Tibial nerve (tissue), 4 donors: ENCODE measurements at regions not wholly inside any gene's neighbourhood (a gene's known extent, or its start where the extent isn't known, plus 50 kb on each side); places are given as distances from the start of the nearest gene placed in this dataset.

Experiments used
- DNase-seq, 2 donors: peaks; one replicate each; pipeline ENCODE4 v3.0.0-alpha.2; 2019; ENCODE audit warnings: low spot score in 2 of 2
- H3K27ac ChIP-seq, 4 donors: fragments of 200-600 bp; sonication (generic) in 3 of 4; one replicate each; pipeline ENCODE4 v1.5.1; 2017 to 2019; ENCODE audit warnings: mild to moderate bottlenecking in 1 of 4
- H3K27me3 ChIP-seq, 2 donors: fragments of 200-600 bp; sonication (generic) in 1 of 2; one replicate each; pipeline versions ENCODE4 v1.5.1 to v1.6.0; 2017 to 2019
- H3K36me3 ChIP-seq, 3 donors: fragments of 200-600 bp; sonication (generic); one replicate each; pipeline ENCODE4 v1.5.1; 2018 to 2019
- H3K4me1 ChIP-seq, 4 donors: fragments of 200-600 bp; sonication (generic) in 3 of 4; one replicate each; pipeline ENCODE4 v1.5.1; 2017 to 2019
- H3K4me3 ChIP-seq, 4 donors: fragments of 200-600 bp; sonication (generic) in 3 of 4; one replicate each; pipeline ENCODE4 v1.5.1; 2017 to 2019; ENCODE audit warnings: mild to moderate bottlenecking in 1 of 4, moderate library complexity in 1 of 4
- H3K9me3 ChIP-seq, 4 donors: fragments of 200-600 bp; sonication (generic) in 3 of 4; one replicate each; pipeline ENCODE4 v1.5.1; 2017 to 2019
- EP300 ChIP-seq, 2 donors: sonication (generic); formaldehyde crosslinking; IDR thresholded peaks; one replicate each; pipeline ENCODE4 v1.6.1; 2017; ENCODE audit warnings: antibody characterized with exemption in 2 of 2, mild to moderate bottlenecking in 1 of 2
- POLR2A ChIP-seq, 2 donors: fragments of 450-650 bp; IDR thresholded peaks; one replicate each; pipeline ENCODE4 v1.6.1; 2017; ENCODE audit warnings: antibody characterized with exemption in 2 of 2, mild to moderate bottlenecking in 2 of 2, moderate library complexity in 2 of 2
- WGBS, 2 donors: methylation state at CpG; one replicate each; pipeline ENCODE4 v1.1.5; 2018; 5-methylcytosine and 5-hydroxymethylcytosine counted together
- TF ChIP-seq, protein P1 (sequence below), 5 experiments: fragments of 200-600 bp in 3 of 5; fragments of 450-650 bp in 2 of 5; sonication (generic) in 3 of 5; IDR thresholded peaks; one replicate each; pipeline ENCODE4 v1.5.1; 2016 to 2019; ENCODE audit warnings: antibody characterized with exemption in 5 of 5, mild to moderate bottlenecking in 3 of 5, moderate library complexity in 2 of 5

DNA sequence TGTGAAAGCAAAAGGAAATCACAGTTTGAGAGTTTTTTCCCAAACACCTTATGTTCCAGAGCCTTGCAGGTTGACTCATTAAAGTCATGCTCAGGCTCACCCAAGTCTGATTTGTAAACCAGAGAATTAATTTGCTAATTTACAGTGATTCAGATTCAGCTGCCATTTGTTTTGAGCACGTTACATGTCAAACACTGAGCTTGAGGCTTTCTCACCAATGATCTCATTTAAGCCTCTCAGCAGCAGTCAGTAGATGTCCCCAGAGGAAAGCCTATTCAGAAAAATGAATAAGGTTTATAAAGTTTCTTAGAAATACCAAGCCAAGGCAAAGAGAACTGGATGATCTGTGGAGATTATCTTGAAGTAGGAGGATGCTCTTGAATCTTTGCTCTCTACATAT, 420.4 kb downstream of the HTR7 start:
- H3K27me3 ChIP-seq = no peaks in the 10 kb centered on the region
- no peaks in the 10 kb centered on the region for H3K36me3 ChIP-seq
- DNase-seq = no peak
- no peak overlapping the region for H3K27ac ChIP-seq
- H3K4me3 ChIP-seq = no peak overlapping the region
- TF ChIP-seq POLR2A (IDR thresholded peaks at IDR 0.05) = no peak
- TF ChIP-seq, protein P1, sequence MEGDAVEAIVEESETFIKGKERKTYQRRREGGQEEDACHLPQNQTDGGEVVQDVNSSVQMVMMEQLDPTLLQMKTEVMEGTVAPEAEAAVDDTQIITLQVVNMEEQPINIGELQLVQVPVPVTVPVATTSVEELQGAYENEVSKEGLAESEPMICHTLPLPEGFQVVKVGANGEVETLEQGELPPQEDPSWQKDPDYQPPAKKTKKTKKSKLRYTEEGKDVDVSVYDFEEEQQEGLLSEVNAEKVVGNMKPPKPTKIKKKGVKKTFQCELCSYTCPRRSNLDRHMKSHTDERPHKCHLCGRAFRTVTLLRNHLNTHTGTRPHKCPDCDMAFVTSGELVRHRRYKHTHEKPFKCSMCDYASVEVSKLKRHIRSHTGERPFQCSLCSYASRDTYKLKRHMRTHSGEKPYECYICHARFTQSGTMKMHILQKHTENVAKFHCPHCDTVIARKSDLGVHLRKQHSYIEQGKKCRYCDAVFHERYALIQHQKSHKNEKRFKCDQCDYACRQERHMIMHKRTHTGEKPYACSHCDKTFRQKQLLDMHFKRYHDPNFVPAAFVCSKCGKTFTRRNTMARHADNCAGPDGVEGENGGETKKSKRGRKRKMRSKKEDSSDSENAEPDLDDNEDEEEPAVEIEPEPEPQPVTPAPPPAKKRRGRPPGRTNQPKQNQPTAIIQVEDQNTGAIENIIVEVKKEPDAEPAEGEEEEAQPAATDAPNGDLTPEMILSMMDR (IDR thresholded peaks at IDR 0.05) = no peak
- no peak for TF ChIP-seq EP300 (IDR thresholded peaks at IDR 0.05)
- H3K4me1 ChIP-seq = no peaks in the 10 kb centered on the region
- 48 to 54% methylated on average over 1 of the region's 1 CpG for WGBS, 2 donors
- peaks cover 0 to 22% (median 7%) of the 10 kb centered on the region in 4 donors for H3K9me3 ChIP-seq

DNA sequence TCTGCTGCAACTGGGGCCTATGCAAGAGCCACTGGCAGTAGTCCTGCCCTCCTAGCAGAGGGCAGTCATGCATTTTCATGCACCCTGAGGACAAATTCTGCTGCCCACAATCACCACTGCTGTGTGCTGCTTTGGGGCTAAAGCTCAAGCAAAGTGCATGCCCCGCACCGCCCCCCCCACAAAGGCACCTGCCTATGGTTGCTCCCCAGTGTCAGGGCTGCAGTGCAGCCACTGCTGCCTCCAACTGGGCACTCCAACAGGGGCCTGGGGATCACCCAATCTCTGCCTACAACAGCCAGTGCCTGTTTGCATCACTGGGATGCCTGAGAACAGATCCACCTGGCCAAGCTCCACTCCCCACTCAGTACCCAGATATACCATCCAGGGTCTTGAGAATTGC, 417.0 kb downstream of the HTR7 start:
- WGBS, 2 donors = 96 to 100% methylated on average over 2 of the region's 2 CpGs

GRCh38 chr10:90443342-90443741, 414.5 kb downstream of the HTR7 start:
- no peak overlapping the region for H3K27ac ChIP-seq
- H3K4me3 ChIP-seq = no peak overlapping the region
- H3K9me3 ChIP-seq = peaks cover 0 to 45% (median 9%) of the 10 kb centered on the region in 4 donors
- H3K27me3 ChIP-seq = no peaks in the 10 kb centered on the region
- TF ChIP-seq POLR2A (IDR thresholded peaks at IDR 0.05) = no peak
- DNase-seq = no peak
- H3K36me3 ChIP-seq = no peaks in the 10 kb centered on the region
- WGBS, 2 donors = 81 to 83% methylated on average over 3 of the region's 3 CpGs
- no peaks in the 10 kb centered on the region for H3K4me1 ChIP-seq

More for the DNA sequence above, 417.0 kb downstream of the HTR7 start:
- no peaks in the 10 kb centered on the region for H3K4me1 ChIP-seq
- H3K4me3 ChIP-seq = no peak overlapping the region
- H3K36me3 ChIP-seq = no peaks in the 10 kb centered on the region
- H3K27ac ChIP-seq = no peak overlapping the region
- no peak for DNase-seq
- peaks cover 0 to 45% (median 9%) of the 10 kb centered on the region in 4 donors for H3K9me3 ChIP-seq
- no peaks in the 10 kb centered on the region for H3K27me3 ChIP-seq
- TF ChIP-seq EP300 (IDR thresholded peaks at IDR 0.05) = no peak
- TF ChIP-seq, protein P1 (IDR thresholded peaks at IDR 0.05) = no peak

DNA sequence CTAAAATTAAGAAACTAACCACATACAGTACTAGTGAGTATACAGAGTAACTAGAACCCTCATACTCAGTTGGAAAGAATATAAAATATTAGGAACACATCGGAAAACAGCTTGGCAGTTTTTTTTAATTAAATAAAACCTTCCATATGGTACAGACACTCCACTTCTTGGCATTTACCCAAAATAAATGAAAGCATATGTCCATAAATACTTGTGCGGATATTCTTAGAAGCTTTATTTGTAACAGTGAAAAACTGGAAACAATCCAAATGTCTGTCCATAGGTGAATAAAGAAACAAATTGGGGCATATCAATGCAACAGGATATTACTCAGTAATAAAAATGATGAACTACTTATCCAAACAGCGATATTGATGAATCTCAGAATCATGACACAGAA, 410.0 kb downstream of the HTR7 start:
- WGBS, 2 donors = 58 to 61% methylated on average over 3 of the region's 3 CpGs
- H3K36me3 ChIP-seq = no peaks in the 10 kb centered on the region
- TF ChIP-seq POLR2A (IDR thresholded peaks at IDR 0.05) (no peak), EP300 (IDR thresholded peaks at IDR 0.05) (no peak)
- TF ChIP-seq, protein P1 (IDR thresholded peaks at IDR 0.05) = no peak
- H3K27me3 ChIP-seq = no peaks in the 10 kb centered on the region
- no peak overlapping the region for H3K27ac ChIP-seq
- no peak for DNase-seq
- no peaks in the 10 kb centered on the region for H3K4me1 ChIP-seq
- peaks cover 0 to 19% (median under 1%) of the 10 kb centered on the region in 4 donors for H3K9me3 ChIP-seq
- no peak overlapping the region for H3K4me3 ChIP-seq

- no peak for DNase-seq
- H3K4me1 ChIP-seq = no peaks in the 10 kb centered on the region
- no peaks in the 10 kb centered on the region for H3K9me3 ChIP-seq
- TF ChIP-seq POLR2A (IDR thresholded peaks at IDR 0.05) = no peak
- TF ChIP-seq, protein P1 (IDR thresholded peaks at IDR 0.05) = no peak
- TF ChIP-seq EP300 (IDR thresholded peaks at IDR 0.05) = no peak
- H3K27me3 ChIP-seq = no peaks in the 10 kb centered on the region
- no peak overlapping the region for H3K27ac ChIP-seq
- H3K4me3 ChIP-seq = no peak overlapping the region
- no peaks in the 10 kb centered on the region for H3K36me3 ChIP-seq
Observed at GRCh38 chr10:90450797-90451196, 407.0 kb downstream of the HTR7 start.

- Histone ChIP-seq H3K4me3 (no peak overlapping the region), H3K36me3 (no peaks in the 10 kb centered on the region), H3K4me1 (no peaks in the 10 kb centered on the region), H3K9me3 (no peaks in the 10 kb centered on the region), H3K27me3 (no peaks in the 10 kb centered on the region), H3K27ac (no peak overlapping the region)
- 0 to 57% methylated on average over 1 of the region's 1 CpG for WGBS, 2 donors
- DNase-seq = no peak
- TF ChIP-seq, protein P1 (IDR thresholded peaks at IDR 0.05) = no peak
- no peak for TF ChIP-seq EP300 (IDR thresholded peaks at IDR 0.05)
- TF ChIP-seq POLR2A (IDR thresholded peaks at IDR 0.05) = no peak
Observed at GRCh38 chr10:90451283-90451682, 406.6 kb downstream of the HTR7 start.
